Activated CD4-positive, alpha-beta T cell treated with anti-CD3 and anti-CD28 coated beads, Interleukin-2, Interleukin-6, amounts not matched to agents 100 ng/mL and 50 ng/mL, durations not matched to agents 16 hours and 8 hours (primary cell): ENCODE measurements at regions not wholly inside any gene's neighbourhood (a gene's known extent, or its start where the extent isn't known, plus 50 kb on each side); places are given as distances from the start of the nearest gene placed in this dataset.
A peak's percentile ranks its signal among the peaks of the same experiment; 100 is the strongest.

ENCODE experiments used
- DNase-seq: peaks from one replicate; pipeline ENCODE4 v3.0.0-alpha.2; 2020

GRCh38 chr1:112319371-112320040 is 76.5 kb upstream of the CTTNBP2NL start:
- DNase-seq = no peak

- no peak for DNase-seq
Measured at GRCh38 chr1:112320058-112320457, 76.0 kb upstream of the CTTNBP2NL start.

GRCh38 chr1:112322018-112322417 is 74.0 kb upstream of the CTTNBP2NL start:
- DNase-seq = no peak

- DNase-seq = no peak
Measured at GRCh38 chr1:112322983-112323678, 72.9 kb upstream of the CTTNBP2NL start.

DNA sequence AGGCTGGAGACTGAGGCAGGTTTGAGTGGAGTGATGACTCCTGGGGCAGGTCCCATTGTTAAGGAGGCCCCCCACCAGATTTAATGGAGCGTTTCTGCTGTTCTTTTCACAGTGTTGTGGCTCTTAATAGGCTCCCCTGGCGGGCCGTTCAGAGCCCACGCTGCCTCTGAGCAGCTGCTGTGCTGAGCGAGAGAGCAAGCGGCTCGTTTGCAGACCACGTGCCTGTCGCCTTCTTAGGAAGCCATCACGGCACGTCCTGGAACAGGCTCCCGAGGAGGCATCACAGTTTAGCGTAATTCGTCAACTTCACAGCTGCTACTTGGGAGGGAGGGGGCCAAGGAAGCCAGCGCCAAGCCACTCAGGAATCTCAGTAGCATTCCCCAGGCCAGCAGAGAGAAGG is 70.5 kb upstream of the CTTNBP2NL start:
- DNase-seq = no peak

GRCh38 chr1:112328600-112328999 is 67.4 kb upstream of the CTTNBP2NL start:
- no peak for DNase-seq

DNA sequence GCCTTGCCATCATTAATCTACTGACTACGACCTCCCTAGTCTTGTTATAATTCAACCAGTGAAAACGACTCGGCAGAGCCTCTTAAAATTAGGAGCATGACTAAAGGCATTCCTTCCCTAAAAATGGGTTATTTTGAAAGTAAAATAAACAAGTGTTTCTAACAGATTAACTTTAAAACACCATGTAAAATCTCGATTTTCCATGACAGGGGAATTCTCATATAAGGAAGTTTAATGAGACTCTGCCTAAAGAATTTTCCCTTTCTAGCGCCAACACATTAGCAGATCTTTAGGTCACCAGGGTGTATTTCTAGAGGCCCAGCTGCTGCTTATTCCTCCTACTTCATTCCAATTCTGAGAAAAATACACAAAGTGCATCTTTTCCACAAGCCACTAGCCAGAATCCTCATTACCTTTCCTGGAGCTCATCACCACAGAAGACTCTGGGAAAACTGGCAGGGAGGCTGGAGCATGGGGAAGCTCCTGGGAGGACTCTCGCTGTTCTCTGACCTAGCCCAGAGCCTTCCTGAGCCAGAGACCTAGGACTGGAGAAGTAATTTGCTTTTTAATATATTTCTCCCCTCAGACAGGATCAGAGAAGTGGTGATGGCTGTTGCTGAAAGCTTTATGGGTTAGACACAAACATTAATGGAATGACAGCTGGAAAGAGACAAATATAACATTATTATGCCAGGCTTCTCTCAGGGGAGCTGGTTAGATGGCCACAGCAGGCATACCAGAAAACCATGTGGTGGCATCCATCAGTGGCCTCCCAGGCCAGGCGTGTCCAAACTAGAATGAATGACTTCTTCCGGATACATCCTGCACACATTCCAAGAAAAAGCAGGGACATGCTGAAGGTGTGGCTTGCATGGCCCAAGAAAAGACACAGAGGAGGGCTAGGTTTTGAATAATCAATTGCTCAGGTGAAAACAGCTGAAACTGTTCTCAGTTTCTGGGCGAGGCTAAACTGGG is 63.6 kb upstream of the CTTNBP2NL start:
- no peak for DNase-seq

DNA sequence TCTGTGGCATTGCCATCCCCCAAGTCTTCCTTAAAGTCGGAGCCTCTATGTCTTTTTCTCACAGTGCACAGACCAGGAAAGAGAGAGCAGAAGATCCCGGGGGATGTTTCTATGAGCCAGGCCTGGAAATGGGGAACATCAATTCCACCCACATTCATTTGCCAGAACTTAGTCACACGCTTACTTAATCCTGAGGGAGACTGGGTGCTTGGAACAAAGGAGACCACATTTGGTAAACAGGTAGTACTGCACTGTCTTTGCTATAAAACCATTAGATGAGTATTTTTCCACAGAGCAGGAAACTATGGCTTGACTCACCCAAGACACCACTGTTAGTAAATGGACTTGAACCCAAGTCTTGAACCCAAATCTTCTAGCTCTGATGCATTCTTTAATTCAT is 60.7 kb upstream of the CTTNBP2NL start:
- DNase-seq = no peak

DNA sequence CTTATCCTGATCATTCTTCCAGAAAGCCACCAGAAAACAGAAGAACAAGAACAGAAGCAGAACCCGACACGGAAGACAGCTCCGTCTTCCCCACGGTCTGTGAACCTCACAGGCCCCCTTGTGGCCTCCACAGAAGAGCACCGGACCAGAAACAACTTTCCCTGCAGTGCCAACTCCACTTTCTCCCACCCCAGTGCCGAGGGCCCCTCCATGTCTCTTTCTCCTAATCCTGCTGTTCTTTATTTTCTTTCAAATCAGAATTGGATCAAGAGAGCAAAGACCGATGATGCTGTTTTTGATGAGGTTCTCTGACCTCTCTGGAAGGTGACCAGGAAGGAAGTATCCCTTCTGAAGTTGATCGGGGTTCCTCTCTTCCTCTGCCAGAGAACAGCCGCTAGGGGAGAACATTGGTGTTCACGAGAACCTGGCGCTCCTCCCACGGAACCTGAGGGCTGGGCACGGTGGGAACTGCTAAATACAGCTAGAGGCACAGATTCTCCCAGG is 58.9 kb upstream of the CTTNBP2NL start:
- DNase-seq = peak; percentile 27

- DNase-seq = no peak
Measured at GRCh38 chr1:112341986-112342385, 54.0 kb upstream of the CTTNBP2NL start.

- DNase-seq = no peak
Measured at GRCh38 chr1:112342558-112342957, 53.5 kb upstream of the CTTNBP2NL start.

- peak; percentile 10 for DNase-seq
Measured at GRCh38 chr1:112344754-112345423, 51.1 kb upstream of the CTTNBP2NL start.
